ENCODE measurements at regions not wholly inside any gene's neighbourhood (a gene's known extent, or its start where the extent isn't known, plus 50 kb on each side); places are given as distances from the start of the nearest gene placed in this dataset.

GRCh38 chr20:59412181-59412580 is 111.8 kb downstream of the EDN3 start:
- Histone ChIP-seq H3K9me3 (ENCODE audit: control insufficient read depth, insufficient read depth, low read length) (no peaks in the 10 kb centered on the region; the same call in 1 of the 2 replicates), H4K20me1 (ENCODE audit: insufficient read depth, low read length) (no peaks in the 10 kb centered on the region), H3K4me3 (ENCODE audit: insufficient read depth, low read depth, low read length) (no peak overlapping the region), H4K8ac (ENCODE audit: low read depth in 2 of 2, low read length in 2 of 2) (no peak overlapping the region), H3K27me3 (ENCODE audit: control insufficient read depth, insufficient read depth, low read length) (no peaks in the 10 kb centered on the region), H3K36me3 (ENCODE audit: control insufficient read depth, insufficient read depth, low read length) (no peaks in the 10 kb centered on the region), H3K56ac (ENCODE audit: extremely low read depth, insufficient read depth, low read length) (no peak overlapping the region), H2AFZ (replicated peaks; ENCODE audit: low read length, poor library complexity) (no peak overlapping the region), H2BK15ac (ENCODE audit: low read depth, low read length) (no peak overlapping the region), H2BK120ac (ENCODE audit: low read depth, low read length) (no peak overlapping the region), H3K9me1 (ENCODE audit: insufficient read depth, low read length) (no peaks in the 10 kb centered on the region), H3K23ac (ENCODE audit: low read depth, low read length) (no peak overlapping the region), H3K14ac (replicated peaks; ENCODE audit: low read depth, low read length) (no peak overlapping the region), H2BK20ac (ENCODE audit: low read depth, low read length) (no peak overlapping the region), H2AK5ac (ENCODE audit: low read depth, low read length) (no peak overlapping the region), H3K4me1 (ENCODE audit: control insufficient read depth, insufficient read depth, low read length) (no peaks in the 10 kb centered on the region), H3K9ac (ENCODE audit: low read depth, low read length) (no peak overlapping the region), H4K5ac (ENCODE audit: low read depth, low read length) (no peak overlapping the region), H3K18ac (ENCODE audit: low read depth, low read length) (no peak overlapping the region), H2AK9ac (replicated peaks; ENCODE audit: low read depth, low read length, poor library complexity) (no peak overlapping the region), H3K27ac (ENCODE audit: insufficient read depth, low read length) (no peak overlapping the region), H2BK5ac (ENCODE audit: low read depth, low read length, poor library complexity, severe bottlenecking) (no peak overlapping the region), H3K4me2 (ENCODE audit: low read depth, low read length) (no peak overlapping the region), H3K4ac (ENCODE audit: low read depth, low read length) (no peak overlapping the region), H3K79me1 (ENCODE audit: low read depth in 1 of 2, low read length in 2 of 2) (no peaks in the 10 kb centered on the region), H4K91ac (ENCODE audit: insufficient read depth, low read depth, low read length) (no peak overlapping the region)
- WGBS, 2 experiments (ENCODE audit: extremely low coverage in 2 of 2, insufficient read length in 1 of 2): 40% methylated on average over 2 of the region's 6 CpGs; no CpG with 5 or more reads in 1 of the 2 experiments
- no peak for ATAC-seq (ENCODE audit: low read depth)
- dilution Hi-C loops (cut with HindIII; ENCODE audit: low sequenced_read_pairs, unreplicated experiment): no loop called here
- TF ChIP-seq CTCF (conservative IDR thresholded peaks at IDR 0.05; ENCODE audit: low read depth, low read length): no peak
- TF ChIP-seq RCOR1 (IDR thresholded peaks at IDR 0.05; ENCODE audit: insufficient replicate concordance, low read length): no peak
- TF ChIP-seq POLR2A (IDR thresholded peaks at IDR 0.05; ENCODE audit: low read depth, low read length): no peak
- TF ChIP-seq FOS (IDR thresholded peaks at IDR 0.05; ENCODE audit: low read depth, low read length): no peak
- TF ChIP-seq MXI1 (IDR thresholded peaks at IDR 0.05; ENCODE audit: borderline replicate concordance, low read depth, low read length): no peak
- no peak for TF ChIP-seq MAZ (IDR thresholded peaks at IDR 0.05; ENCODE audit: borderline replicate concordance, low read depth, low read length)
- no peak for TF ChIP-seq CEBPB (IDR thresholded peaks at IDR 0.05; ENCODE audit: low read depth, low read length)
- TF ChIP-seq RFX5 (IDR thresholded peaks at IDR 0.05; ENCODE audit: low read depth, low read length): no peak
- no peak for TF ChIP-seq RAD21 (IDR thresholded peaks at IDR 0.05; ENCODE audit: low read length)
- TF ChIP-seq BHLHE40 (IDR thresholded peaks at IDR 0.05; ENCODE audit: low read depth, low read length): no peak
- no peak for TF ChIP-seq USF2 (IDR thresholded peaks at IDR 0.05; ENCODE audit: low read depth, low read length)
- no peak for TF ChIP-seq CHD1 (IDR thresholded peaks at IDR 0.05; ENCODE audit: low read depth, low read length)
- TF ChIP-seq ELK1 (IDR thresholded peaks at IDR 0.05; ENCODE audit: borderline replicate concordance, low read depth, low read length): no peak
- TF ChIP-seq NFE2L2 (IDR thresholded peaks at IDR 0.05; ENCODE audit: low read depth, low read length): no peak
- no peak for TF ChIP-seq SMC3 (IDR thresholded peaks at IDR 0.05; ENCODE audit: low read depth, low read length)
- no peak for TF ChIP-seq MAFK (IDR thresholded peaks at IDR 0.05; ENCODE audit: low read depth, low read length)
- ChIA-PET POLR2A (ENCODE audit: unreplicated experiment) (no interaction called here), CTCF (no interaction called here)
- in situ Hi-C loops (cut with MboI; ENCODE audit: low sequenced_read_pairs): no loop called here
- DNase-seq: no peak
- no TSS peak for BruUV-seq (replicated peaks)
- intact Hi-C loops (cut with micrococcal nuclease): no loop called here
